HFFc6 (cell line): ENCODE measurements at regions not wholly inside any gene's neighbourhood (a gene's known extent, or its start where the extent isn't known, plus 50 kb on each side); places are given as distances from the start of the nearest gene placed in this dataset.

ENCODE experiments used
- DNase-seq: peaks from one replicate; pipeline ENCODE4 v3.0.0-alpha.2; 2018
- H3K27ac Mint-ChIP-seq: 2 replicates; pipeline ENCODE4 v1.8.0; 2020; ENCODE audit warnings: mild to moderate bottlenecking, mixed read lengths
- H3K27me3 Mint-ChIP-seq: 2 replicates; pipeline ENCODE4 v1.8.0; 2021; ENCODE audit warnings: mild to moderate bottlenecking, moderate library complexity, mixed read lengths; ENCODE audit not compliant: insufficient read depth
- H3K36me3 Mint-ChIP-seq: 2 replicates; pipeline ENCODE4 v1.8.0; 2021; ENCODE audit warnings: low read depth, mixed read lengths
- H3K4me1 Mint-ChIP-seq: 2 replicates; pipeline ENCODE4 v1.8.0; 2020; ENCODE audit warnings: low read depth, mixed read lengths
- H3K4me3 Mint-ChIP-seq: 2 replicates; pipeline ENCODE4 v1.8.0; 2020; ENCODE audit warnings: mild to moderate bottlenecking, moderate library complexity, mixed read lengths
- H3K9me3 Mint-ChIP-seq: 2 replicates; pipeline ENCODE4 v1.8.0; 2020; ENCODE audit warnings: mild to moderate bottlenecking, mixed read lengths
- TF ChIP-seq, protein P1 (sequence below): fragments of 200-600 bp; sonication (generic); IDR thresholded peaks from 2 replicates; pipeline ENCODE4 v1.5.0; 2021; ENCODE audit warnings: antibody characterized with exemption, mild to moderate bottlenecking

DNA sequence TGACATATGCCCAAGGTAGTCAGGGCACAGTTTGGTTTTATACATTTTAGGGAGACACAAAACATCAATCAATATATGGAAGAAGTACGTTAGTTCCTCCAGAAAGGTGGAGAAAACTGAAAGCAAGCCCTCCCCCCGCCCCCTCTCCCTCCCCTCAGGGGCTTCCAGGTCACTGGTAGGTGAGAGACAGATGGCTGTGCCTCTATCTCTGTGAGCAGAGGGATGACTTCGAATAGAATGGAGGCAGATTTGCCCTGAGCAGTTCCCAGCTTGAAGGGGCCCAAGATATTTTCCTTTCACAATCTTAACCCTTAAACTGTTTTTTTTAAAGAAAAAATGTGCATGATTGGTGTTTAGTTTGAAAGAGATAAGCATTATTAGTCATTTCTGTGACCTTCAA, 114.0 kb downstream of the PCDH10 start:
- H3K4me1 Mint-ChIP-seq = no peaks in the 10 kb centered on the region; the same call in 1 of the 2 replicates
- H3K36me3 Mint-ChIP-seq = no peaks in the 10 kb centered on the region
- no peaks in the 10 kb centered on the region; the same call in 1 of the 2 replicates for H3K9me3 Mint-ChIP-seq
- no peak overlapping the region for H3K4me3 Mint-ChIP-seq
- no peaks in the 10 kb centered on the region for H3K27me3 Mint-ChIP-seq
- TF ChIP-seq, protein P1, sequence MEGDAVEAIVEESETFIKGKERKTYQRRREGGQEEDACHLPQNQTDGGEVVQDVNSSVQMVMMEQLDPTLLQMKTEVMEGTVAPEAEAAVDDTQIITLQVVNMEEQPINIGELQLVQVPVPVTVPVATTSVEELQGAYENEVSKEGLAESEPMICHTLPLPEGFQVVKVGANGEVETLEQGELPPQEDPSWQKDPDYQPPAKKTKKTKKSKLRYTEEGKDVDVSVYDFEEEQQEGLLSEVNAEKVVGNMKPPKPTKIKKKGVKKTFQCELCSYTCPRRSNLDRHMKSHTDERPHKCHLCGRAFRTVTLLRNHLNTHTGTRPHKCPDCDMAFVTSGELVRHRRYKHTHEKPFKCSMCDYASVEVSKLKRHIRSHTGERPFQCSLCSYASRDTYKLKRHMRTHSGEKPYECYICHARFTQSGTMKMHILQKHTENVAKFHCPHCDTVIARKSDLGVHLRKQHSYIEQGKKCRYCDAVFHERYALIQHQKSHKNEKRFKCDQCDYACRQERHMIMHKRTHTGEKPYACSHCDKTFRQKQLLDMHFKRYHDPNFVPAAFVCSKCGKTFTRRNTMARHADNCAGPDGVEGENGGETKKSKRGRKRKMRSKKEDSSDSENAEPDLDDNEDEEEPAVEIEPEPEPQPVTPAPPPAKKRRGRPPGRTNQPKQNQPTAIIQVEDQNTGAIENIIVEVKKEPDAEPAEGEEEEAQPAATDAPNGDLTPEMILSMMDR = no peak
- no peak overlapping the region for H3K27ac Mint-ChIP-seq
- no peak for DNase-seq

DNA sequence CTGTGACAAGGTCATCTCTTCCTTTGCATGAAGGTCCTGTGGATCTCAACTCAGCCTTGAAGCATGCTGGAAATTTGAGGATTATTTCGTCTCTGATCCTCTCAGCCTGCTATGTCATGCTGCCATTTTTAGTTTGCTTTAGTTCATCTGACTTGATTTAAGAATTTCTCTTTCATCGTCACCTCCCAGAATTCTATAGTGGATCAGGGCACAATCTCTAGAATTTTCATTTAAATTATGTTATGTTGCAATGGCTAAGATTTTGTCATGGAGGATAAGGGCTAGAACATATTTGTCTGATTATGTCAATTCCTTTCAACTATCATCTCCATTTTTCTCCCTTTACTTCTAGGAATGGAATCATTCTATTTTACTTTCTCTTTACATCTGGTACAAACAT, 98.8 kb downstream of the PCDH10 start:
- Mint-ChIP-seq H3K4me1 (no peaks in the 10 kb centered on the region; the same call in 1 of the 2 replicates), H3K4me3 (no peak overlapping the region), H3K27ac (no peak overlapping the region), H3K9me3 (no peaks in the 10 kb centered on the region; the same call in 1 of the 2 replicates), H3K27me3 (no peaks in the 10 kb centered on the region), H3K36me3 (no peaks in the 10 kb centered on the region)
- DNase-seq = no peak
- TF ChIP-seq, protein P1 = no peak

DNA sequence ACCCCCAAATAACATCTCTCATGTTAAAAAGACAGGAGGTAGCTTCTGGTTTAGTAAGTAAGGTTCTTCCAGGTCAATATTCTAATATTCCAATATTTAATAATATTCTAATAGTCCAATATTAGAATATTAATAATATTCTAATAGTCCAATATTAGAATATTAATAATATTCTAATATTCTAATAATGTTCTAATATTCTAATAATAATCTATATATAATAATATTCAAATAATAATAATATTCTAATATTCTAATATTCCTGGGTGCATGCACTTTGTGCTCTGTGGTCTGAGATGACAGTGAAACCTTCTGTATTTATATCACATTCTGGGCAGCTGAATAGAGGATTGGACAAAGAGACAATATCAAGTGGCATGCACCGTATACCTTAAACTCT, 96.1 kb downstream of the PCDH10 start:
- TF ChIP-seq, protein P1 = no peak

More for the DNA sequence above, 96.1 kb downstream of the PCDH10 start:
- no peaks in the 10 kb centered on the region; the same call in 1 of the 2 replicates for H3K9me3 Mint-ChIP-seq
- H3K4me1 Mint-ChIP-seq = no peaks in the 10 kb centered on the region; the same call in 1 of the 2 replicates
- DNase-seq = no peak
- no peak overlapping the region for H3K4me3 Mint-ChIP-seq
- no peak overlapping the region for H3K27ac Mint-ChIP-seq
- no peaks in the 10 kb centered on the region for H3K27me3 Mint-ChIP-seq
- H3K36me3 Mint-ChIP-seq = no peaks in the 10 kb centered on the region
